Cardiac muscle cell (in vitro differentiated cells and primary cell): ENCODE measurements at regions not wholly inside any gene's neighbourhood (a gene's known extent, or its start where the extent isn't known, plus 50 kb on each side); places are given as distances from the start of the nearest gene placed in this dataset.

ENCODE experiments used
- DNase-seq, 2 donors: peaks; one replicate each; pipeline versions ENCODE4 v3.0.0 to v3.0.0-alpha.2; 2010 to 2017; ENCODE audit warnings: low read depth in 1 of 2, low spot score in 1 of 2
- H3K27ac ChIP-seq: fragments of 200-600 bp; sonication (generic); 2 replicates; pipeline ENCODE4 v1.5.1; 2016
- H3K27me3 ChIP-seq: fragments of 200-600 bp; sonication (generic); 2 replicates; pipeline ENCODE4 v1.6.0; 2016; ENCODE audit warnings: control low read depth
- H3K36me3 ChIP-seq: fragments of 200-600 bp; sonication (generic); 2 replicates; pipeline ENCODE4 v1.5.1; 2016; ENCODE audit warnings: control low read depth
- H3K4me1 ChIP-seq: fragments of 200-600 bp; sonication (generic); 2 replicates; pipeline ENCODE4 v1.8.1; 2017; ENCODE audit warnings: low read depth, mild to moderate bottlenecking, mixed run types
- H3K4me3 ChIP-seq: fragments of 200-600 bp; sonication (generic); 2 replicates; pipeline ENCODE4 v1.5.1; 2016; ENCODE audit warnings: mild to moderate bottlenecking
- H3K9me3 ChIP-seq: fragments of 200-600 bp; sonication (generic); 2 replicates; pipeline ENCODE4 v1.5.1; 2017; ENCODE audit warnings: low read depth, mild to moderate bottlenecking, control low read depth
- CTCF ChIP-seq: IDR thresholded peaks from 2 replicates; pipeline ENCODE4 v1.5.1; 2012; ENCODE audit warnings: low read depth, mild to moderate bottlenecking, low read length

GRCh38 chr12:34387711-34388635 lies 365.7 kb downstream of the ALG10 start:
- H3K27me3 ChIP-seq = no peaks in the 10 kb centered on the region
- TF ChIP-seq CTCF = no peak
- H3K27ac ChIP-seq = no peak overlapping the region
- no peak overlapping the region for H3K4me3 ChIP-seq
- H3K9me3 ChIP-seq = no peaks in the 10 kb centered on the region
- H3K4me1 ChIP-seq = no peaks in the 10 kb centered on the region
- H3K36me3 ChIP-seq = no peaks in the 10 kb centered on the region
- DNase-seq = no peak

- no peaks in the 10 kb centered on the region for H3K36me3 ChIP-seq
- no peak overlapping the region for H3K4me3 ChIP-seq
- H3K27ac ChIP-seq = no peak overlapping the region
- no peaks in the 10 kb centered on the region for H3K9me3 ChIP-seq
- H3K4me1 ChIP-seq = no peaks in the 10 kb centered on the region
- TF ChIP-seq CTCF = no peak
- no peaks in the 10 kb centered on the region for H3K27me3 ChIP-seq
- no peak for DNase-seq
Observed at GRCh38 chr12:34388636-34389377, 366.5 kb downstream of the ALG10 start.

GRCh38 chr12:34389378-34390170 lies 367.3 kb downstream of the ALG10 start:
- H3K27ac ChIP-seq = no peak overlapping the region
- DNase-seq = no peak
- no peak for TF ChIP-seq CTCF
- no peaks in the 10 kb centered on the region for H3K9me3 ChIP-seq
- H3K27me3 ChIP-seq = no peaks in the 10 kb centered on the region
- no peaks in the 10 kb centered on the region for H3K36me3 ChIP-seq
- no peaks in the 10 kb centered on the region for H3K4me1 ChIP-seq
- no peak overlapping the region for H3K4me3 ChIP-seq

GRCh38 chr12:34390171-34390841 lies 368.0 kb downstream of the ALG10 start:
- Histone ChIP-seq H3K4me3 (no peak overlapping the region), H3K9me3 (no peaks in the 10 kb centered on the region), H3K27me3 (no peaks in the 10 kb centered on the region), H3K27ac (no peak overlapping the region), H3K36me3 (no peaks in the 10 kb centered on the region), H3K4me1 (no peaks in the 10 kb centered on the region)
- DNase-seq = no peak
- no peak for TF ChIP-seq CTCF
